DMS 273 (cell line): ENCODE measurements at regions not wholly inside any gene's neighbourhood (a gene's known extent, or its start where the extent isn't known, plus 50 kb on each side); places are given as distances from the start of the nearest gene placed in this dataset.

Experiments
- DNase-seq: peaks from one replicate; lab custom pipeline; 2025; ENCODE audit not compliant: unreplicated experiment; lab: John Stamatoyannopoulos, UW

- no peak for DNase-seq
Measured at GRCh38 chr14:24693983-24694382, 60.0 kb upstream of the GZMB start.

- no peak for DNase-seq
Measured at GRCh38 chr14:24693353-24693737, 59.4 kb upstream of the GZMB start.

- no peak for DNase-seq
Measured at GRCh38 chr14:24692382-24693352, 58.7 kb upstream of the GZMB start.

- peak; percentile 13 for DNase-seq
Measured at GRCh38 chr14:24690492-24690891, 56.5 kb upstream of the GZMB start.

- DNase-seq, result no peak
Measured at GRCh38 chr14:24688030-24688658, 54.2 kb upstream of the GZMB start.
